Activated naive CD4-positive, alpha-beta T cell treated with anti-CD3 and anti-CD28 coated beads, Interleukin-2, amount 50 U/mL, for 72 hours (primary cell): ENCODE measurements at regions not wholly inside any gene's neighbourhood (a gene's known extent, or its start where the extent isn't known, plus 50 kb on each side); places are given as distances from the start of the nearest gene placed in this dataset.
"Not testable (repeated sequence)": the region's sequence is repeated elsewhere in the genome, so short reads cannot be mapped to it uniquely, and the experiment has no call there.

Source experiments
- ATAC-seq, 2 donors: fragments of 150-1000 bp; cut with Tn5 transposase; 2 replicates each; pipeline ENCODE4 v1.10.0; 2021; ENCODE audit warnings: mild to moderate bottlenecking in 2 of 2, moderate library complexity in 2 of 2
- DNase-seq, 2 donors: peaks; one replicate each; pipeline ENCODE4 v3.0.0; 2021 to 2022; ENCODE audit warnings: low spot score in 2 of 2
- H3K27ac Mint-ChIP-seq, 2 donors: one replicate each; pipeline ENCODE4 v1.8.0; 2022; ENCODE audit warnings: mild to moderate bottlenecking in 2 of 2, mixed read lengths in 2 of 2
- H3K36me3 Mint-ChIP-seq, 2 donors: one replicate each; pipeline ENCODE4 v1.8.0; 2022; ENCODE audit warnings: mixed read lengths in 2 of 2
- H3K9me3 Mint-ChIP-seq, 2 donors: one replicate each; pipeline ENCODE4 v1.8.0; 2022; ENCODE audit warnings: mixed read lengths in 2 of 2

- Mint-ChIP-seq H3K9me3 (peaks cover 0 to 8% of the 10 kb centered on the region in 2 donors), H3K27ac (no peak overlapping the region), H3K36me3 (peaks cover 0 to 18% of the 10 kb centered on the region in 2 donors)
- DNase-seq (no peak), ATAC-seq (peak in 1 of 2 donors; percentile 48)
Observed at GRCh38 chr4:123599061-123599919, 202.7 kb downstream of the SPRY1 start.

- no peak overlapping the region for H3K27ac Mint-ChIP-seq
- peaks cover 0 to 18% of the 10 kb centered on the region in 2 donors for H3K36me3 Mint-ChIP-seq
- peaks cover 0 to 8% of the 10 kb centered on the region in 2 donors for H3K9me3 Mint-ChIP-seq
- DNase-seq (peak in 1 of 2 donors; percentile 12), ATAC-seq (peak; percentile 48 to 86)
Observed at GRCh38 chr4:123599920-123600810, 203.6 kb downstream of the SPRY1 start.

GRCh38 chr4:123600987-123601904 lies 204.7 kb downstream of the SPRY1 start:
- no peak for ATAC-seq

GRCh38 chr4:123602007-123602406 lies 205.4 kb downstream of the SPRY1 start:
- peaks cover 0 to 18% of the 10 kb centered on the region in 2 donors for H3K36me3 Mint-ChIP-seq
- H3K9me3 Mint-ChIP-seq, result peaks cover 0 to 12% of the 10 kb centered on the region in 2 donors
- DNase-seq (no peak), ATAC-seq (peak in 1 of 2 donors; percentile 50)
- H3K27ac Mint-ChIP-seq, result no peak overlapping the region

More at GRCh38 chr4:123600987-123601904, 204.7 kb downstream of the SPRY1 start:
- Mint-ChIP-seq H3K9me3 (peaks cover 0 to 10% of the 10 kb centered on the region in 2 donors), H3K27ac (no peak overlapping the region), H3K36me3 (peaks cover 0 to 18% of the 10 kb centered on the region in 2 donors)
- DNase-seq, result no peak

- no peak for ATAC-seq
- Mint-ChIP-seq H3K36me3 (peaks cover 0 to 18% of the 10 kb centered on the region in 2 donors), H3K9me3 (peaks cover 0 to 12% of the 10 kb centered on the region in 2 donors), H3K27ac (no peak overlapping the region)
- no peak for DNase-seq
Observed at GRCh38 chr4:123603165-123603564, 206.6 kb downstream of the SPRY1 start.

- not testable (repeated sequence) for DNase-seq, H3K36me3 Mint-ChIP-seq, H3K27ac Mint-ChIP-seq, ATAC-seq
- peaks cover 0 to 12% of the 10 kb centered on the region in 2 donors for H3K9me3 Mint-ChIP-seq
Observed at GRCh38 chr4:123605797-123606196, 209.2 kb downstream of the SPRY1 start.

- ATAC-seq (no peak), DNase-seq (no peak)
- Mint-ChIP-seq H3K27ac (no peak overlapping the region), H3K36me3 (peaks cover 0 to 9% of the 10 kb centered on the region in 2 donors), H3K9me3 (peaks cover 0 to 12% of the 10 kb centered on the region in 2 donors)
Observed at GRCh38 chr4:123606336-123606735, 209.7 kb downstream of the SPRY1 start.

GRCh38 chr4:123606946-123607542 lies 210.4 kb downstream of the SPRY1 start:
- H3K36me3 Mint-ChIP-seq, result peaks cover 0 to 6% of the 10 kb centered on the region in 2 donors
- DNase-seq (no peak), ATAC-seq (peak; percentile 37 to 70)
- H3K9me3 Mint-ChIP-seq, result peaks cover 0 to 10% of the 10 kb centered on the region in 2 donors
- peak overlapping the region in 1 of 2 donors; percentile 12 for H3K27ac Mint-ChIP-seq

- ATAC-seq (no peak), DNase-seq (no peak)
- peaks cover 0 to 4% of the 10 kb centered on the region in 2 donors for H3K9me3 Mint-ChIP-seq
- H3K36me3 Mint-ChIP-seq, result no peaks in the 10 kb centered on the region
- H3K27ac Mint-ChIP-seq, result no peak overlapping the region
Observed at GRCh38 chr4:123609829-123610228, 213.2 kb downstream of the SPRY1 start.

- no peak for DNase-seq
- Mint-ChIP-seq H3K9me3 (peaks cover 0 to 4% of the 10 kb centered on the region in 2 donors), H3K27ac (no peak overlapping the region), H3K36me3 (no peaks in the 10 kb centered on the region)
- ATAC-seq, result no peak
Observed at GRCh38 chr4:123613586-123614344, 217.2 kb downstream of the SPRY1 start.

- H3K9me3 Mint-ChIP-seq, result peaks cover 0 to 4% of the 10 kb centered on the region in 2 donors
- no peak overlapping the region for H3K27ac Mint-ChIP-seq
- DNase-seq, result no peak
- no peaks in the 10 kb centered on the region for H3K36me3 Mint-ChIP-seq
- ATAC-seq, result no peak
Observed at GRCh38 chr4:123615901-123616300, 219.3 kb downstream of the SPRY1 start.

- H3K9me3 Mint-ChIP-seq, result peaks cover 0 to 4% of the 10 kb centered on the region in 2 donors
- DNase-seq (peak in 1 of 2 donors; percentile 13), ATAC-seq (peak; percentile 54 to 92)
- no peaks in the 10 kb centered on the region for H3K36me3 Mint-ChIP-seq
- no peak overlapping the region for H3K27ac Mint-ChIP-seq
Observed at GRCh38 chr4:123616951-123617461, 220.4 kb downstream of the SPRY1 start.

GRCh38 chr4:123617791-123618190 lies 221.2 kb downstream of the SPRY1 start:
- Mint-ChIP-seq H3K27ac (no peak overlapping the region), H3K36me3 (no peaks in the 10 kb centered on the region), H3K9me3 (peaks cover 0 to 4% of the 10 kb centered on the region in 2 donors)
- DNase-seq (no peak), ATAC-seq (no peak)

- DNase-seq, result no peak
- Mint-ChIP-seq H3K9me3 (peaks cover 0 to 4% of the 10 kb centered on the region in 2 donors), H3K27ac (no peak overlapping the region), H3K36me3 (no peaks in the 10 kb centered on the region)
- no peak for ATAC-seq
Observed at GRCh38 chr4:123618606-123619005, 222.0 kb downstream of the SPRY1 start.

- peaks cover 0 to 4% of the 10 kb centered on the region in 2 donors for H3K9me3 Mint-ChIP-seq
- no peak for DNase-seq
- H3K27ac Mint-ChIP-seq, result peak overlapping the region in 1 of 2 donors; percentile 4
- no peaks in the 10 kb centered on the region for H3K36me3 Mint-ChIP-seq
- no peak for ATAC-seq
Observed at GRCh38 chr4:123619326-123619725, 222.7 kb downstream of the SPRY1 start.
